ENCODE measurements at regions not wholly inside any gene's neighbourhood (a gene's known extent, or its start where the extent isn't known, plus 50 kb on each side); places are given as distances from the start of the nearest gene placed in this dataset.
"Not testable (repeated sequence)": the region's sequence is repeated elsewhere in the genome, so short reads cannot be mapped to it uniquely, and the experiment has no call there.

GRCh38 chr12:46516238-46516932 lies 143.8 kb upstream of the SLC38A2 start:
- DNase-seq (ENCODE audit: extremely low spot score), result no peak
- TF ChIP-seq ZNF384 (IDR thresholded peaks at IDR 0.05), result no peak
- ChIA-PET POLR2A (no interaction called here), CTCF (no interaction called here)

GRCh38 chr12:46515829-46516228 lies 143.3 kb upstream of the SLC38A2 start:
- POLR2A ChIA-PET, result no interaction called here
- CTCF ChIA-PET, result no interaction called here
- DNase-seq (ENCODE audit: extremely low spot score), result no peak

GRCh38 chr12:46514886-46515285 lies 142.3 kb upstream of the SLC38A2 start:
- DNase-seq (ENCODE audit: extremely low spot score), result no peak
- CTCF ChIA-PET, result no interaction called here
- POLR2A ChIA-PET, result no interaction called here
- TF ChIP-seq FOXM1 (IDR thresholded peaks at IDR 0.05; ENCODE audit: borderline replicate concordance), result no peak
- TF ChIP-seq CTBP1 (IDR thresholded peaks at IDR 0.05; ENCODE audit: borderline replicate concordance), result no peak
- TF ChIP-seq ARNT (IDR thresholded peaks at IDR 0.05), result no peak
- no peak for TF ChIP-seq HDGF (IDR thresholded peaks at IDR 0.05; ENCODE audit: borderline replicate concordance)
- TF ChIP-seq FOXA1 (IDR thresholded peaks at IDR 0.05), result no peak
- TF ChIP-seq SUZ12 (IDR thresholded peaks at IDR 0.05), result no peak
- no peak for TF ChIP-seq FOXK2 (IDR thresholded peaks at IDR 0.05)
- TF ChIP-seq TARDBP (IDR thresholded peaks at IDR 0.05), result no peak
- no peak for TF ChIP-seq PKNOX1 (IDR thresholded peaks at IDR 0.05)
- TF ChIP-seq NFRKB (IDR thresholded peaks at IDR 0.05), result no peak
- TF ChIP-seq ZNF384 (IDR thresholded peaks at IDR 0.05), result no peak
- no peak for TF ChIP-seq SP1 (IDR thresholded peaks at IDR 0.05)
- no peak for TF ChIP-seq ELF4 (IDR thresholded peaks at IDR 0.05)
- no peak for TF ChIP-seq LEF1 (IDR thresholded peaks at IDR 0.05; ENCODE audit: borderline replicate concordance)
- TF ChIP-seq L3MBTL2 (conservative IDR thresholded peaks at IDR 0.05), result no peak
- no peak for TF ChIP-seq BHLHE40 (IDR thresholded peaks at IDR 0.05; ENCODE audit: borderline replicate concordance)

More at GRCh38 chr12:46515829-46516228, 143.3 kb upstream of the SLC38A2 start:
- no peak for TF ChIP-seq FOXA1 (IDR thresholded peaks at IDR 0.05)

GRCh38 chr12:46510257-46510656 lies 137.7 kb upstream of the SLC38A2 start:
- DNase-seq (ENCODE audit: extremely low spot score); POLR2A ChIA-PET; CTCF ChIA-PET: not testable (repeated sequence)

GRCh38 chr12:46509135-46509534 lies 136.6 kb upstream of the SLC38A2 start:
- CTCF ChIA-PET, result no interaction called here
- POLR2A ChIA-PET, result no interaction called here
- DNase-seq (ENCODE audit: extremely low spot score), result no peak
- no peak for TF ChIP-seq BHLHE40 (IDR thresholded peaks at IDR 0.05; ENCODE audit: borderline replicate concordance)
- TF ChIP-seq TARDBP (IDR thresholded peaks at IDR 0.05), result no peak
- no peak for TF ChIP-seq CTBP1 (IDR thresholded peaks at IDR 0.05; ENCODE audit: borderline replicate concordance)
- TF ChIP-seq SP1 (IDR thresholded peaks at IDR 0.05), result no peak

- no peak for DNase-seq (ENCODE audit: extremely low spot score)
- TF ChIP-seq ELF4 (IDR thresholded peaks at IDR 0.05), result no peak
- no peak for TF ChIP-seq BHLHE40 (IDR thresholded peaks at IDR 0.05; ENCODE audit: borderline replicate concordance)
- no peak for TF ChIP-seq L3MBTL2 (conservative IDR thresholded peaks at IDR 0.05)
- TF ChIP-seq HDGF (IDR thresholded peaks at IDR 0.05; ENCODE audit: borderline replicate concordance), result no peak
- TF ChIP-seq CTBP1 (IDR thresholded peaks at IDR 0.05; ENCODE audit: borderline replicate concordance), result no peak
- TF ChIP-seq SP1 (IDR thresholded peaks at IDR 0.05), result no peak
- no peak for TF ChIP-seq FOXM1 (IDR thresholded peaks at IDR 0.05; ENCODE audit: borderline replicate concordance)
- TF ChIP-seq ZNF384 (IDR thresholded peaks at IDR 0.05), result no peak
- no peak for TF ChIP-seq FOXK2 (IDR thresholded peaks at IDR 0.05)
- TF ChIP-seq NFRKB (IDR thresholded peaks at IDR 0.05), result no peak
- no peak for TF ChIP-seq ARNT (IDR thresholded peaks at IDR 0.05)
- no peak for TF ChIP-seq FOXA1 (IDR thresholded peaks at IDR 0.05)
- no peak for TF ChIP-seq SUZ12 (IDR thresholded peaks at IDR 0.05)
- TF ChIP-seq LEF1 (IDR thresholded peaks at IDR 0.05; ENCODE audit: borderline replicate concordance), result no peak
- TF ChIP-seq PKNOX1 (IDR thresholded peaks at IDR 0.05), result no peak
- TF ChIP-seq TARDBP (IDR thresholded peaks at IDR 0.05), result no peak
- POLR2A ChIA-PET, result no interaction called here
- CTCF ChIA-PET, result no interaction called here
Observed at GRCh38 chr12:46508651-46509050, 136.1 kb upstream of the SLC38A2 start.

- ChIA-PET POLR2A (no interaction called here), CTCF (no interaction called here)
- DNase-seq (ENCODE audit: extremely low spot score), result no peak
- TF ChIP-seq HDGF (IDR thresholded peaks at IDR 0.05; ENCODE audit: borderline replicate concordance) (no peak), FOXM1 (IDR thresholded peaks at IDR 0.05; ENCODE audit: borderline replicate concordance) (no peak)
Observed at GRCh38 chr12:46507766-46508165, 135.2 kb upstream of the SLC38A2 start.

- ChIA-PET CTCF (no interaction called here), POLR2A (no interaction called here)
- TF ChIP-seq LEF1 (IDR thresholded peaks at IDR 0.05; ENCODE audit: borderline replicate concordance) (no peak), ZNF384 (IDR thresholded peaks at IDR 0.05) (no peak), SUZ12 (IDR thresholded peaks at IDR 0.05) (no peak), CTBP1 (IDR thresholded peaks at IDR 0.05; ENCODE audit: borderline replicate concordance) (no peak), SP1 (IDR thresholded peaks at IDR 0.05) (no peak), FOXK2 (IDR thresholded peaks at IDR 0.05) (no peak), HDGF (IDR thresholded peaks at IDR 0.05; ENCODE audit: borderline replicate concordance) (no peak)
- DNase-seq (ENCODE audit: extremely low spot score), result no peak
Observed at GRCh38 chr12:46506961-46507360, 134.4 kb upstream of the SLC38A2 start.

Measured in HEK293T (cell line).